K562 (cell line): ENCODE measurements at regions not wholly inside any gene's neighbourhood (a gene's known extent, or its start where the extent isn't known, plus 50 kb on each side); places are given as distances from the start of the nearest gene placed in this dataset.

Experiments used
- ATAC-seq: fragments of 200-7000 bp; cut with Tn5 transposase; 3 replicates; pipeline ENCODE4 v1.9.1; 2020; ENCODE audit warnings: moderate library complexity
- BruUV-seq: library from RNA; stranded (reverse); fragments of 400-500 nt; replicated peaks from 2 replicates; lab custom pipeline; 2021; lab: Mats Ljungman, UMichigan
- CTCF ChIA-PET: fragments of 300-600 bp; formaldehyde crosslinking; extraction: SDS; loops from one replicate; lab custom pipeline; 2021; ENCODE audit warnings: low intra/inter-chr PET ratio; lab: Yijun Ruan, JAX
- POLR2A ChIA-PET: fragments of 300-600, 350-650 bp; sonication (Branson Sonifier 250); formaldehyde crosslinking; extraction: SDS; loops from one replicate; lab custom pipeline; 2021; ENCODE audit warnings: antibody characterized with exemption, inconsistent platforms; lab: Yijun Ruan, JAX
- DNase-seq, 4 experiments: peaks; one replicate each; pipeline versions ENCODE4 v3.0.0 to v3.0.0-alpha.2; 2011 to 2018; ENCODE audit warnings: low spot score in 3 of 4, mixed read lengths in 3 of 4; ENCODE audit errors: extremely low read depth in 1 of 4
- FAIRE-seq: peaks from 2 replicates; lab custom pipeline; 2011; peaks lifted over from hg19 to GRCh38; lab: Jason Lieb, UNC
- H2AFZ ChIP-seq: 2 replicates; pipeline ENCODE4 v1.6.0; 2011; ENCODE audit warnings: low read depth, low read length, control low read depth, inconsistent platforms
- H3K27ac ChIP-seq: fragments of 200-600 bp; 3 replicates; pipeline ENCODE4 v1.8.0; 2011; ENCODE audit warnings: low read depth, mild to moderate bottlenecking, control low read depth, inconsistent platforms, low read length, moderate library complexity, mixed read lengths; ENCODE audit errors: extremely low read depth
- H3K27me3 ChIP-seq, 2 experiments: fragments of 300-600 bp in 1 of 2; 2 replicates in 1 of 2; 3 replicates in 1 of 2; pipeline versions ENCODE4 v1.6.0 to v1.8.0; 2011; ENCODE audit warnings: inconsistent platforms in 2 of 2, low read length in 2 of 2, mild to moderate bottlenecking in 1 of 2, mixed read lengths in 1 of 2, moderate library complexity in 1 of 2; ENCODE audit not compliant: control insufficient read depth in 2 of 2, insufficient read depth in 2 of 2
- H3K36me3 ChIP-seq: fragments of 300-600 bp; 3 replicates; pipeline ENCODE4 v1.8.0; 2011; ENCODE audit warnings: mild to moderate bottlenecking, low read length, inconsistent platforms; ENCODE audit not compliant: control insufficient read depth, insufficient read depth
- H3K4me1 ChIP-seq, 2 experiments: fragments of 200-600 bp in 1 of 2; replicated peaks in 1 of 2; 2 replicates in 1 of 2; 3 replicates in 1 of 2; pipeline versions ENCODE4 v1.5.1 to v1.8.0; 2011; ENCODE audit warnings: inconsistent platforms in 2 of 2, low read length in 2 of 2, mild to moderate bottlenecking in 1 of 2, mixed read lengths in 1 of 2, moderate library complexity in 1 of 2; ENCODE audit not compliant: control insufficient read depth in 2 of 2, insufficient read depth in 2 of 2
- H3K4me2 ChIP-seq: 2 replicates; pipeline ENCODE4 v1.6.1; 2011; ENCODE audit warnings: low read length, control low read depth, inconsistent platforms, mixed read lengths; ENCODE audit not compliant: insufficient read depth
- H3K4me3 ChIP-seq: fragments of 200-600 bp; sonication (generic), shearing (Covaris generic); 2 replicates; pipeline ENCODE4 v1.5.1; 2016; ENCODE audit warnings: control low read depth, inconsistent platforms
- H3K79me2 ChIP-seq: fragments of 200-600 bp; 3 replicates; pipeline ENCODE4 v1.8.0; 2011; ENCODE audit warnings: low read length, inconsistent platforms; ENCODE audit not compliant: control insufficient read depth, insufficient read depth
- H3K9ac ChIP-seq, 2 experiments: 2 replicates each; pipeline versions ENCODE4 v1.6.0 to v1.6.1; 2011; ENCODE audit warnings: low read depth in 2 of 2, low read length in 2 of 2, control low read depth in 1 of 2, inconsistent platforms in 1 of 2, mild to moderate bottlenecking in 1 of 2, mixed read lengths in 1 of 2; ENCODE audit not compliant: insufficient read depth in 1 of 2
- H3K9me1 ChIP-seq: one replicate; pipeline ENCODE4 v1.6.0; 2011; ENCODE audit warnings: inconsistent platforms, mild to moderate bottlenecking, low read length, moderate library complexity; ENCODE audit not compliant: control insufficient read depth, insufficient read depth
- H3K9me3 ChIP-seq: replicated peaks from 2 replicates; pipeline ENCODE4 v1.5.1; 2011; ENCODE audit warnings: low read depth, low read length, inconsistent platforms; ENCODE audit not compliant: control insufficient read depth, insufficient read depth
- H4K20me1 ChIP-seq: replicated peaks from 2 replicates; pipeline ENCODE4 v1.6.1; 2011; ENCODE audit warnings: low read length, inconsistent platforms, mixed read lengths; ENCODE audit not compliant: control insufficient read depth, insufficient read depth
- CTBP1 ChIP-seq: fragments of 450-650 bp; IDR thresholded peaks from 2 replicates; pipeline ENCODE4 v1.6.1; 2016; ENCODE audit warnings: borderline replicate concordance
- PHF8 ChIP-seq: fragments of 200-600 bp; sonication (generic); IDR thresholded peaks from 2 replicates; pipeline ENCODE4 v1.6.1; 2012; ENCODE audit warnings: mixed run types, mild to moderate bottlenecking, inconsistent platforms, low read length, moderate library complexity, borderline replicate concordance
- SNIP1 ChIP-seq: fragments of 450-650 bp; IDR thresholded peaks from 2 replicates; pipeline ENCODE4 v1.7.1; 2017; ENCODE audit warnings: low read depth, mild to moderate bottlenecking
- ZNF354B ChIP-seq: fragments of 250-450 bp; sonication (Bioruptor Pico); IDR thresholded peaks from 2 replicates; pipeline ENCODE4 v1.4.0; 2020
- ZNF76 ChIP-seq: fragments of 250-450 bp; sonication (Bioruptor Pico); IDR thresholded peaks from 2 replicates; pipeline ENCODE4 v1.4.0; 2020; ENCODE audit warnings: mild to moderate bottlenecking, moderate library complexity, borderline replicate concordance
- WGBS: fragments of 100-300 bp; shearing (Covaris generic); methylation state at CpG from one replicate; pipeline ENCODE4 v1.1.6; 2016; ENCODE audit warnings: low coverage, mixed read lengths; ENCODE audit not compliant: insufficient coverage; ENCODE audit errors: missing lambda C conversion rate; 5-methylcytosine and 5-hydroxymethylcytosine counted together
- in situ Hi-C: fragments of 300-500 bp; cut with MboI; formaldehyde crosslinking; loops from 4 replicates; pipeline ENCODE4 v1.15.0; 2018; ENCODE audit warnings: inconsistent platforms, mixed read lengths
- intact Hi-C: fragments of 100-400 bp; cut with micrococcal nuclease; formaldehyde crosslinking; loops from 2 replicates; pipeline ENCODE4 v1.14.2; 2022
- TF ChIP-seq, protein P1 (sequence below): fragments of 200-600 bp; sonication (generic); IDR thresholded peaks from one replicate; pipeline ENCODE4 v1.6.1; 2012; ENCODE audit warnings: mild to moderate bottlenecking, low read depth, low read length, inconsistent platforms
- TF ChIP-seq, protein P2 (sequence below): fragments of 450-650 bp; formaldehyde crosslinking; IDR thresholded peaks from 2 replicates; pipeline ENCODE4 v1.4.0; 2020; ENCODE audit warnings: mild to moderate bottlenecking
- TF ChIP-seq, protein P3 (sequence below): fragments of 450-650 bp; formaldehyde crosslinking; IDR thresholded peaks from 2 replicates; pipeline ENCODE4 v1.4.0; 2020; ENCODE audit warnings: mild to moderate bottlenecking, moderate library complexity

DNA sequence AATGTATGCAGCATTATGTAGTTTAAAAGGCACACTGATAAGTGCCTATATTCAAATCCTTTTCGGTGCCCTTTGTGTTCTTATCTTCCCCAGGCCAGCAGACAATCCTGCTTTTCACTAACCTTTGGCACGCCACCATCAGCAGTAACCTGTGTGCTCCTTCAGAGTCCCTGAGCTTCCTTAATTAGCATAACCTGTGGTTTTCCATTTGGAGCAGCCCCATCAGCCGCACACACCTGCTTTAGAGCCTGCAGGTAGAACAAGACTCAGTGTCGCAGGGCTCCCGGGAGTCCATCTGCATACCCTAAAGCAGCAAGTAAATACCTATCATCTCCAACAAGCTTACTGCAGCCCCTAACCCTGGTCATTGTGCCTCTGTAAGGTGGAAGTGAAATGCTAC is 755.1 kb downstream of the ROBO2 start:
- no peaks in the 10 kb centered on the region for H3K9me1 ChIP-seq
- DNase-seq = no peak
- H3K4me3 ChIP-seq = no peak overlapping the region
- no TSS peak for BruUV-seq
- H4K20me1 ChIP-seq = no peaks in the 10 kb centered on the region
- TF ChIP-seq ZNF76 (CRISPR knock-in tag) (no peak), PHF8 (no peak), SNIP1 (no peak), ZNF354B (CRISPR knock-in tag) (no peak), CTBP1 (no peak)
- TF ChIP-seq, protein P1, sequence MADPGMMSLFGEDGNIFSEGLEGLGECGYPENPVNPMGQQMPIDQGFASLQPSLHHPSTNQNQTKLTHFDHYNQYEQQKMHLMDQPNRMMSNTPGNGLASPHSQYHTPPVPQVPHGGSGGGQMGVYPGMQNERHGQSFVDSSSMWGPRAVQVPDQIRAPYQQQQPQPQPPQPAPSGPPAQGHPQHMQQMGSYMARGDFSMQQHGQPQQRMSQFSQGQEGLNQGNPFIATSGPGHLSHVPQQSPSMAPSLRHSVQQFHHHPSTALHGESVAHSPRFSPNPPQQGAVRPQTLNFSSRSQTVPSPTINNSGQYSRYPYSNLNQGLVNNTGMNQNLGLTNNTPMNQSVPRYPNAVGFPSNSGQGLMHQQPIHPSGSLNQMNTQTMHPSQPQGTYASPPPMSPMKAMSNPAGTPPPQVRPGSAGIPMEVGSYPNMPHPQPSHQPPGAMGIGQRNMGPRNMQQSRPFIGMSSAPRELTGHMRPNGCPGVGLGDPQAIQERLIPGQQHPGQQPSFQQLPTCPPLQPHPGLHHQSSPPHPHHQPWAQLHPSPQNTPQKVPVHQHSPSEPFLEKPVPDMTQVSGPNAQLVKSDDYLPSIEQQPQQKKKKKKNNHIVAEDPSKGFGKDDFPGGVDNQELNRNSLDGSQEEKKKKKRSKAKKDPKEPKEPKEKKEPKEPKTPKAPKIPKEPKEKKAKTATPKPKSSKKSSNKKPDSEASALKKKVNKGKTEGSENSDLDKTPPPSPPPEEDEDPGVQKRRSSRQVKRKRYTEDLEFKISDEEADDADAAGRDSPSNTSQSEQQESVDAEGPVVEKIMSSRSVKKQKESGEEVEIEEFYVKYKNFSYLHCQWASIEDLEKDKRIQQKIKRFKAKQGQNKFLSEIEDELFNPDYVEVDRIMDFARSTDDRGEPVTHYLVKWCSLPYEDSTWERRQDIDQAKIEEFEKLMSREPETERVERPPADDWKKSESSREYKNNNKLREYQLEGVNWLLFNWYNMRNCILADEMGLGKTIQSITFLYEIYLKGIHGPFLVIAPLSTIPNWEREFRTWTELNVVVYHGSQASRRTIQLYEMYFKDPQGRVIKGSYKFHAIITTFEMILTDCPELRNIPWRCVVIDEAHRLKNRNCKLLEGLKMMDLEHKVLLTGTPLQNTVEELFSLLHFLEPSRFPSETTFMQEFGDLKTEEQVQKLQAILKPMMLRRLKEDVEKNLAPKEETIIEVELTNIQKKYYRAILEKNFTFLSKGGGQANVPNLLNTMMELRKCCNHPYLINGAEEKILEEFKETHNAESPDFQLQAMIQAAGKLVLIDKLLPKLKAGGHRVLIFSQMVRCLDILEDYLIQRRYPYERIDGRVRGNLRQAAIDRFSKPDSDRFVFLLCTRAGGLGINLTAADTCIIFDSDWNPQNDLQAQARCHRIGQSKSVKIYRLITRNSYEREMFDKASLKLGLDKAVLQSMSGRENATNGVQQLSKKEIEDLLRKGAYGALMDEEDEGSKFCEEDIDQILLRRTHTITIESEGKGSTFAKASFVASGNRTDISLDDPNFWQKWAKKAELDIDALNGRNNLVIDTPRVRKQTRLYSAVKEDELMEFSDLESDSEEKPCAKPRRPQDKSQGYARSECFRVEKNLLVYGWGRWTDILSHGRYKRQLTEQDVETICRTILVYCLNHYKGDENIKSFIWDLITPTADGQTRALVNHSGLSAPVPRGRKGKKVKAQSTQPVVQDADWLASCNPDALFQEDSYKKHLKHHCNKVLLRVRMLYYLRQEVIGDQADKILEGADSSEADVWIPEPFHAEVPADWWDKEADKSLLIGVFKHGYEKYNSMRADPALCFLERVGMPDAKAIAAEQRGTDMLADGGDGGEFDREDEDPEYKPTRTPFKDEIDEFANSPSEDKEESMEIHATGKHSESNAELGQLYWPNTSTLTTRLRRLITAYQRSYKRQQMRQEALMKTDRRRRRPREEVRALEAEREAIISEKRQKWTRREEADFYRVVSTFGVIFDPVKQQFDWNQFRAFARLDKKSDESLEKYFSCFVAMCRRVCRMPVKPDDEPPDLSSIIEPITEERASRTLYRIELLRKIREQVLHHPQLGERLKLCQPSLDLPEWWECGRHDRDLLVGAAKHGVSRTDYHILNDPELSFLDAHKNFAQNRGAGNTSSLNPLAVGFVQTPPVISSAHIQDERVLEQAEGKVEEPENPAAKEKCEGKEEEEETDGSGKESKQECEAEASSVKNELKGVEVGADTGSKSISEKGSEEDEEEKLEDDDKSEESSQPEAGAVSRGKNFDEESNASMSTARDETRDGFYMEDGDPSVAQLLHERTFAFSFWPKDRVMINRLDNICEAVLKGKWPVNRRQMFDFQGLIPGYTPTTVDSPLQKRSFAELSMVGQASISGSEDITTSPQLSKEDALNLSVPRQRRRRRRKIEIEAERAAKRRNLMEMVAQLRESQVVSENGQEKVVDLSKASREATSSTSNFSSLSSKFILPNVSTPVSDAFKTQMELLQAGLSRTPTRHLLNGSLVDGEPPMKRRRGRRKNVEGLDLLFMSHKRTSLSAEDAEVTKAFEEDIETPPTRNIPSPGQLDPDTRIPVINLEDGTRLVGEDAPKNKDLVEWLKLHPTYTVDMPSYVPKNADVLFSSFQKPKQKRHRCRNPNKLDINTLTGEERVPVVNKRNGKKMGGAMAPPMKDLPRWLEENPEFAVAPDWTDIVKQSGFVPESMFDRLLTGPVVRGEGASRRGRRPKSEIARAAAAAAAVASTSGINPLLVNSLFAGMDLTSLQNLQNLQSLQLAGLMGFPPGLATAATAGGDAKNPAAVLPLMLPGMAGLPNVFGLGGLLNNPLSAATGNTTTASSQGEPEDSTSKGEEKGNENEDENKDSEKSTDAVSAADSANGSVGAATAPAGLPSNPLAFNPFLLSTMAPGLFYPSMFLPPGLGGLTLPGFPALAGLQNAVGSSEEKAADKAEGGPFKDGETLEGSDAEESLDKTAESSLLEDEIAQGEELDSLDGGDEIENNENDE = no peak
- TF ChIP-seq, protein P2, sequence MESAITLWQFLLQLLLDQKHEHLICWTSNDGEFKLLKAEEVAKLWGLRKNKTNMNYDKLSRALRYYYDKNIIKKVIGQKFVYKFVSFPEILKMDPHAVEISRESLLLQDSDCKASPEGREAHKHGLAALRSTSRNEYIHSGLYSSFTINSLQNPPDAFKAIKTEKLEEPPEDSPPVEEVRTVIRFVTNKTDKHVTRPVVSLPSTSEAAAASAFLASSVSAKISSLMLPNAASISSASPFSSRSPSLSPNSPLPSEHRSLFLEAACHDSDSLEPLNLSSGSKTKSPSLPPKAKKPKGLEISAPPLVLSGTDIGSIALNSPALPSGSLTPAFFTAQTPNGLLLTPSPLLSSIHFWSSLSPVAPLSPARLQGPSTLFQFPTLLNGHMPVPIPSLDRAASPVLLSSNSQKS (CRISPR knock-in tag) = no peak
- TF ChIP-seq, protein P3, sequence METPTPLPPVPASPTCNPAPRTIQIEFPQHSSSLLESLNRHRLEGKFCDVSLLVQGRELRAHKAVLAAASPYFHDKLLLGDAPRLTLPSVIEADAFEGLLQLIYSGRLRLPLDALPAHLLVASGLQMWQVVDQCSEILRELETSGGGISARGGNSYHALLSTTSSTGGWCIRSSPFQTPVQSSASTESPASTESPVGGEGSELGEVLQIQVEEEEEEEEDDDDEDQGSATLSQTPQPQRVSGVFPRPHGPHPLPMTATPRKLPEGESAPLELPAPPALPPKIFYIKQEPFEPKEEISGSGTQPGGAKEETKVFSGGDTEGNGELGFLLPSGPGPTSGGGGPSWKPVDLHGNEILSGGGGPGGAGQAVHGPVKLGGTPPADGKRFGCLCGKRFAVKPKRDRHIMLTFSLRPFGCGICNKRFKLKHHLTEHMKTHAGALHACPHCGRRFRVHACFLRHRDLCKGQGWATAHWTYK (CRISPR knock-in tag) = no peak
- FAIRE-seq = no peak
- intact Hi-C loops = no loop called here
- H3K27me3 ChIP-seq = no peaks in the 10 kb centered on the region
- WGBS = 0% methylated on average over 4 of the region's 5 CpGs
- no peaks in the 10 kb centered on the region for H3K36me3 ChIP-seq
- no peaks in the 10 kb centered on the region for H3K4me1 ChIP-seq
- H3K9ac ChIP-seq = no peak overlapping the region
- no peak overlapping the region for H3K27ac ChIP-seq
- in situ Hi-C loops = no loop called here
- no peaks in the 10 kb centered on the region for H3K9me3 ChIP-seq
- ATAC-seq = no peak
- no peak overlapping the region for H3K4me2 ChIP-seq
- no peaks in the 10 kb centered on the region for H3K79me2 ChIP-seq
- H2AFZ ChIP-seq = no peak overlapping the region
- ChIA-PET POLR2A (no interaction called here), CTCF (no interaction called here)
